Neuronal stem cell (in vitro differentiated cells): ENCODE measurements at regions not wholly inside any gene's neighbourhood (a gene's known extent, or its start where the extent isn't known, plus 50 kb on each side); places are given as distances from the start of the nearest gene placed in this dataset.
"Not testable (repeated sequence)": the region's sequence is repeated elsewhere in the genome, so short reads cannot be mapped to it uniquely, and the experiment has no call there.

ENCODE experiments used
- DNase-seq: peaks from one replicate; pipeline ENCODE4 v3.0.0-alpha.2; 2013; ENCODE audit warnings: low spot score
- H2AFZ ChIP-seq: one replicate; pipeline ENCODE4 v1.6.1; 2013; ENCODE audit warnings: mild to moderate bottlenecking, low read length, inconsistent platforms
- H2AK5ac ChIP-seq: 2 replicates; pipeline ENCODE4 v1.6.1; 2013; ENCODE audit warnings: low read depth, mild to moderate bottlenecking, inconsistent platforms, low read length, moderate library complexity, mixed read lengths
- H2BK120ac ChIP-seq: 2 replicates; pipeline ENCODE4 v1.6.1; 2013; ENCODE audit warnings: low read depth, mild to moderate bottlenecking, inconsistent platforms, low read length, moderate library complexity, mixed read lengths
- H2BK12ac ChIP-seq: one replicate; pipeline ENCODE4 v1.6.1; 2013; ENCODE audit warnings: low read length, inconsistent platforms
- H2BK15ac ChIP-seq: 2 replicates; pipeline ENCODE4 v1.6.1; 2013; ENCODE audit warnings: mild to moderate bottlenecking, low read length, inconsistent platforms, mixed read lengths
- H2BK5ac ChIP-seq: one replicate; pipeline ENCODE4 v1.6.1; 2013; ENCODE audit warnings: inconsistent platforms, mild to moderate bottlenecking, low read length, moderate library complexity
- H3K14ac ChIP-seq: one replicate; pipeline ENCODE4 v1.6.1; 2013; ENCODE audit warnings: low read length, inconsistent platforms
- H3K18ac ChIP-seq: 2 replicates; pipeline ENCODE4 v1.6.1; 2013; ENCODE audit warnings: low read length, inconsistent platforms
- H3K23ac ChIP-seq: 2 replicates; pipeline ENCODE4 v1.6.1; 2013; ENCODE audit warnings: low read depth, mild to moderate bottlenecking, mixed read lengths, low read length, inconsistent platforms; ENCODE audit not compliant: poor library complexity
- H3K27ac ChIP-seq: replicated peaks from 3 replicates; pipeline ENCODE4 v1.5.1; 2013; ENCODE audit warnings: low read length, inconsistent platforms
- H3K27me3 ChIP-seq, 3 experiments: 2 replicates each; pipeline ENCODE4 v1.6.1; 2013; ENCODE audit warnings: low read length in 3 of 3, mild to moderate bottlenecking in 2 of 3, inconsistent platforms in 1 of 3, low read depth in 1 of 3, mixed read lengths in 1 of 3, moderate library complexity in 1 of 3; ENCODE audit not compliant: control insufficient read depth in 3 of 3, insufficient read depth in 3 of 3
- H3K36me3 ChIP-seq, 2 donors: replicated peaks in 1 of 2; 2 replicates each; pipeline ENCODE4 v1.6.1; 2013; ENCODE audit warnings: low read length in 2 of 2; ENCODE audit not compliant: control insufficient read depth in 2 of 2, insufficient read depth in 2 of 2
- H3K4ac ChIP-seq: 2 replicates; pipeline ENCODE4 v1.6.1; 2013; ENCODE audit warnings: inconsistent platforms, mild to moderate bottlenecking, low read length, moderate library complexity
- H3K4me1 ChIP-seq, 2 donors: 1 replicate in 1 of 2; 2 replicates in 1 of 2; pipeline ENCODE4 v1.6.1; 2013; ENCODE audit warnings: low read length in 2 of 2, low read depth in 1 of 2; ENCODE audit not compliant: control insufficient read depth in 2 of 2, insufficient read depth in 1 of 2
- H3K4me2 ChIP-seq: one replicate; pipeline ENCODE4 v1.6.1; 2013; ENCODE audit warnings: mild to moderate bottlenecking, low read length, inconsistent platforms; ENCODE audit not compliant: insufficient read depth, poor library complexity, severe bottlenecking
- H3K4me3 ChIP-seq, 2 donors: 2 replicates each; pipeline ENCODE4 v1.5.1; 2013; ENCODE audit warnings: low read length in 2 of 2, mild to moderate bottlenecking in 2 of 2, inconsistent platforms in 1 of 2, moderate library complexity in 1 of 2
- H3K79me1 ChIP-seq: one replicate; pipeline ENCODE4 v1.6.1; 2013; ENCODE audit warnings: low read depth, mild to moderate bottlenecking, inconsistent platforms, low read length, moderate library complexity
- H3K9ac ChIP-seq: one replicate; pipeline ENCODE4 v1.6.1; 2013; ENCODE audit warnings: mild to moderate bottlenecking, low read depth, low read length, inconsistent platforms; ENCODE audit not compliant: poor library complexity
- H3K9me3 ChIP-seq, 2 donors: replicated peaks in 1 of 2; 2 replicates each; pipeline versions ENCODE3 to v1.6.1; 2013; ENCODE audit warnings: low read length in 2 of 2, mild to moderate bottlenecking in 2 of 2, inconsistent platforms in 1 of 2, low read depth in 1 of 2, mixed read lengths in 1 of 2, moderate library complexity in 1 of 2; ENCODE audit not compliant: control insufficient read depth in 2 of 2, insufficient read depth in 1 of 2
- H4K8ac ChIP-seq: one replicate; pipeline ENCODE4 v1.6.1; 2013; ENCODE audit warnings: low read depth, mild to moderate bottlenecking, inconsistent platforms, low read length, moderate library complexity
- H4K91ac ChIP-seq: one replicate; pipeline ENCODE4 v1.6.1; 2013; ENCODE audit warnings: low read length, low read depth, mild to moderate bottlenecking, inconsistent platforms; ENCODE audit not compliant: poor library complexity
- WGBS, 2 donors: extraction: QIAGEN DNeasy Blood & Tissue Kit; methylation state at CpG; one replicate each; pipeline ENCODE4 v1.1.7; 2013; ENCODE audit warnings: missing lambda C conversion rate in 2 of 2, mixed read lengths in 1 of 2; ENCODE audit not compliant: insufficient read length in 2 of 2, insufficient replicate concordance in 1 of 2; ENCODE audit errors: extremely low coverage in 2 of 2; 5-methylcytosine and 5-hydroxymethylcytosine counted together

GRCh38 chr6:114936080-114936479 is 593.3 kb upstream of the HS3ST5 start:
- Histone ChIP-seq H3K9me3 (no peaks in the 10 kb centered on the region), H3K4me3 (no peak overlapping the region), H3K27ac (no peak overlapping the region), H3K9ac (no peak overlapping the region), H3K18ac (no peak overlapping the region), H2AK5ac (no peak overlapping the region), H4K91ac (no peak overlapping the region), H2BK15ac (no peak overlapping the region), H3K23ac (no peak overlapping the region), H2BK5ac (no peak overlapping the region), H2BK12ac (no peak overlapping the region), H4K8ac (no peak overlapping the region), H3K4me1 (peaks cover 0 to 9% of the 10 kb centered on the region in 2 donors), H3K79me1 (no peaks in the 10 kb centered on the region), H2AFZ (no peak overlapping the region), H3K36me3 (no peaks in the 10 kb centered on the region), H3K4me2 (no peak overlapping the region), H3K4ac (no peak overlapping the region), H2BK120ac (no peak overlapping the region), H3K14ac (no peak overlapping the region), H3K27me3 (peaks cover 0 to 3% (median 2%) of the 10 kb centered on the region in 3 experiments)
- WGBS, 2 donors = no CpG with 5 or more reads among the region's 1 CpG
- peak; percentile 11 for DNase-seq

- Histone ChIP-seq H3K4me1 (peaks cover 0 to 6% of the 10 kb centered on the region in 2 donors), H3K9ac (no peak overlapping the region), H3K27me3 (no peaks in the 10 kb centered on the region), H4K91ac (no peak overlapping the region), H3K4me2 (no peak overlapping the region), H2BK5ac (no peak overlapping the region), H3K4ac (no peak overlapping the region), H3K4me3 (no peak overlapping the region), H3K36me3 (no peaks in the 10 kb centered on the region), H3K14ac (no peak overlapping the region), H2AK5ac (no peak overlapping the region), H3K79me1 (no peaks in the 10 kb centered on the region), H2BK120ac (no peak overlapping the region), H3K9me3 (no peaks in the 10 kb centered on the region), H3K27ac (no peak overlapping the region), H4K8ac (peak overlapping the region; percentile 43), H2BK15ac (no peak overlapping the region), H3K18ac (peak overlapping the region; percentile 28), H3K23ac (peak overlapping the region; percentile 65), H2BK12ac (no peak overlapping the region), H2AFZ (no peak overlapping the region)
- no peak for DNase-seq
- no CpG with 5 or more reads among the region's 1 CpG for WGBS, 2 donors
These were observed 591.3 kb upstream of the HS3ST5 start for GRCh38 chr6:114934079-114934478.

- not testable (repeated sequence) for DNase-seq, H3K4ac ChIP-seq, H2AK5ac ChIP-seq, H3K23ac ChIP-seq, H2AFZ ChIP-seq, H3K14ac ChIP-seq, H3K4me3 ChIP-seq, H3K9ac ChIP-seq, H2BK12ac ChIP-seq, H2BK5ac ChIP-seq, H3K4me2 ChIP-seq, H3K9me3 ChIP-seq, H3K27me3 ChIP-seq, H3K79me1 ChIP-seq, H2BK120ac ChIP-seq, H3K18ac ChIP-seq, H3K36me3 ChIP-seq, H4K8ac ChIP-seq, H4K91ac ChIP-seq, H2BK15ac ChIP-seq, H3K4me1 ChIP-seq, H3K27ac ChIP-seq
- no CpG with 5 or more reads among the region's 8 CpGs for WGBS, 2 donors
These were observed 585.9 kb upstream of the HS3ST5 start for GRCh38 chr6:114928731-114929130.

GRCh38 chr6:114906096-114906495 is 563.3 kb upstream of the HS3ST5 start:
- Histone ChIP-seq H3K4me3 (no peak overlapping the region), H3K27ac (no peak overlapping the region), H3K9ac (no peak overlapping the region), H3K79me1 (no peaks in the 10 kb centered on the region), H3K18ac (no peak overlapping the region), H4K91ac (no peak overlapping the region), H2AFZ (no peak overlapping the region), H3K9me3 (no peaks in the 10 kb centered on the region), H2BK15ac (no peak overlapping the region), H2BK5ac (no peak overlapping the region), H3K36me3 (no peaks in the 10 kb centered on the region), H3K23ac (no peak overlapping the region), H2BK120ac (no peak overlapping the region), H2BK12ac (no peak overlapping the region), H2AK5ac (no peak overlapping the region), H3K14ac (no peak overlapping the region), H3K4me1 (no peaks in the 10 kb centered on the region), H3K27me3 (no peaks in the 10 kb centered on the region), H4K8ac (no peak overlapping the region), H3K4ac (no peak overlapping the region), H3K4me2 (no peak overlapping the region)
- no CpG with 5 or more reads among the region's 2 CpGs for WGBS, 2 donors
- no peak for DNase-seq
